B cell (primary cell): ENCODE measurements at regions not wholly inside any gene's neighbourhood (a gene's known extent, or its start where the extent isn't known, plus 50 kb on each side); places are given as distances from the start of the nearest gene placed in this dataset.

Experiments
- ATAC-seq: fragments of 200-7000 bp; cut with Tn5 transposase; one replicate; pipeline ENCODE4 v1.10.0; 2021; ENCODE audit warnings: low read depth, mild to moderate bottlenecking, moderate number of reproducible peaks, moderate library complexity
- CTCF ChIA-PET: fragments of 350-600 bp; sonication (Branson Sonifier 250); formaldehyde crosslinking; loops from one replicate; lab custom pipeline; 2021; ENCODE audit warnings: antibody characterized with exemption, inconsistent platforms; lab: Charles Lee
- POLR2A ChIA-PET: fragments of 350-600 bp; sonication (Branson Sonifier 250); formaldehyde crosslinking; loops from one replicate; lab custom pipeline; 2021; ENCODE audit warnings: antibody characterized with exemption; lab: Charles Lee
- DNase-seq: peaks from one replicate; pipeline ENCODE4 v3.0.0; 2013
- H2AFZ ChIP-seq: 2 replicates; pipeline ENCODE4 v1.6.1; 2012; ENCODE audit warnings: mild to moderate bottlenecking, low read depth, low read length; ENCODE audit not compliant: insufficient read depth, poor library complexity, severe bottlenecking
- H3K27ac ChIP-seq, 2 donors: 1 replicate in 1 of 2; 2 replicates in 1 of 2; pipeline ENCODE4 v1.5.1; 2012 to 2013; ENCODE audit warnings: low read length in 2 of 2, mild to moderate bottlenecking in 2 of 2, moderate library complexity in 1 of 2
- H3K27me3 ChIP-seq, 4 experiments: fragments of 200-600 bp in 1 of 4; sonication (generic) in 1 of 4; replicated peaks in 1 of 4; 1 replicate in 2 of 4; 2 replicates in 2 of 4; pipeline versions ENCODE4 v1.6.1 to v1.7.0; 2013 to 2016; ENCODE audit warnings: low read length in 3 of 4, mild to moderate bottlenecking in 2 of 4, mixed read lengths in 1 of 4, moderate library complexity in 1 of 4; ENCODE audit not compliant: insufficient read depth in 4 of 4, control insufficient read depth in 3 of 4; ENCODE audit errors: control extremely low read depth in 1 of 4
- H3K36me3 ChIP-seq, 2 experiments: replicated peaks in 1 of 2; 1 replicate in 1 of 2; 2 replicates in 1 of 2; pipeline versions ENCODE4 v1.6.1 to v1.7.1; 2013; ENCODE audit warnings: low read length in 1 of 2; ENCODE audit not compliant: insufficient read depth in 2 of 2, control insufficient read depth in 1 of 2; ENCODE audit errors: control extremely low read depth in 1 of 2, extremely low read depth in 1 of 2
- H3K4me1 ChIP-seq, 2 donors: fragments of 200-600 bp in 1 of 2; sonication (generic) in 1 of 2; 1 replicate in 1 of 2; 2 replicates in 1 of 2; pipeline versions ENCODE4 v1.5.1 to v1.6.1; 2013 to 2017; ENCODE audit warnings: low read length in 2 of 2; ENCODE audit not compliant: control insufficient read depth in 2 of 2, insufficient read depth in 2 of 2
- H3K4me2 ChIP-seq: replicated peaks from 2 replicates; pipeline ENCODE3; 2012; ENCODE audit warnings: mild to moderate bottlenecking, low read depth, low read length; ENCODE audit not compliant: poor library complexity, severe bottlenecking
- H3K4me3 ChIP-seq, 5 experiments: fragments of 200-600 bp in 1 of 5; sonication (generic) in 1 of 5; 1 replicate in 3 of 5; 2 replicates in 2 of 5; pipeline versions ENCODE4 v1.5.1 to v1.7.0; 2011 to 2016; ENCODE audit warnings: low read length in 4 of 5, mild to moderate bottlenecking in 4 of 5, low read depth in 2 of 5, control low read depth in 1 of 5, moderate library complexity in 1 of 5; ENCODE audit not compliant: insufficient read depth in 1 of 5; ENCODE audit errors: control extremely low read depth in 1 of 5, extremely low read depth in 1 of 5
- H3K79me2 ChIP-seq: fragments of 200-600 bp; sonication (generic); one replicate; pipeline ENCODE4 v1.6.0; 2016; ENCODE audit warnings: low read length; ENCODE audit not compliant: control insufficient read depth, insufficient read depth
- H3K9ac ChIP-seq: fragments of 200-600 bp; sonication (generic); 2 replicates; pipeline ENCODE4 v1.6.1; 2017; ENCODE audit warnings: mild to moderate bottlenecking, low read length, moderate library complexity
- H3K9me3 ChIP-seq, 3 donors: one replicate each; pipeline versions ENCODE4 v1.6.1 to v1.7.1; 2013; ENCODE audit warnings: low read length in 2 of 3; ENCODE audit not compliant: control insufficient read depth in 2 of 3, insufficient read depth in 1 of 3; ENCODE audit errors: control extremely low read depth in 1 of 3
- H4K20me1 ChIP-seq: 2 replicates; pipeline ENCODE4 v1.6.0; 2012; ENCODE audit warnings: mild to moderate bottlenecking, low read length; ENCODE audit not compliant: insufficient read depth, control insufficient read depth, poor library complexity, severe bottlenecking
- H3K27ac Mint-ChIP-seq: one replicate; pipeline ENCODE4 v1.8.0; 2021; ENCODE audit warnings: mixed read lengths
- H3K27me3 Mint-ChIP-seq: one replicate; pipeline ENCODE4 v1.8.0; 2021; ENCODE audit warnings: mixed read lengths
- H3K4me1 Mint-ChIP-seq: one replicate; pipeline ENCODE4 v1.8.0; 2021; ENCODE audit warnings: mixed read lengths
- H3K4me3 Mint-ChIP-seq: one replicate; pipeline ENCODE4 v1.8.0; 2021; ENCODE audit warnings: mixed read lengths
- H3K9me3 Mint-ChIP-seq: one replicate; pipeline ENCODE4 v1.8.0; 2022; ENCODE audit warnings: mixed read lengths; ENCODE audit not compliant: insufficient read depth
- EZH2 ChIP-seq: IDR thresholded peaks from 2 replicates; pipeline ENCODE4 v1.6.1; 2012; ENCODE audit warnings: borderline replicate concordance, low read depth, mild to moderate bottlenecking, moderate library complexity, low read length; ENCODE audit not compliant: insufficient read depth, poor library complexity, severe bottlenecking
- WGBS: methylation state at CpG from one replicate; pipeline ENCODE4 v1.1.5; 2013; ENCODE audit warnings: missing lambda C conversion rate; ENCODE audit not compliant: insufficient coverage; 5-methylcytosine and 5-hydroxymethylcytosine counted together
- intact Hi-C: fragments of 100-400 bp; cut with micrococcal nuclease; formaldehyde crosslinking; loops from one replicate; pipeline ENCODE4 v1.10.0; 2022
- TF ChIP-seq, protein P1 (sequence below): fragments of 200-600 bp; IDR thresholded peaks from one replicate; pipeline ENCODE4 v1.8.0; 2022; ENCODE audit warnings: antibody characterized with exemption, mild to moderate bottlenecking

DNA sequence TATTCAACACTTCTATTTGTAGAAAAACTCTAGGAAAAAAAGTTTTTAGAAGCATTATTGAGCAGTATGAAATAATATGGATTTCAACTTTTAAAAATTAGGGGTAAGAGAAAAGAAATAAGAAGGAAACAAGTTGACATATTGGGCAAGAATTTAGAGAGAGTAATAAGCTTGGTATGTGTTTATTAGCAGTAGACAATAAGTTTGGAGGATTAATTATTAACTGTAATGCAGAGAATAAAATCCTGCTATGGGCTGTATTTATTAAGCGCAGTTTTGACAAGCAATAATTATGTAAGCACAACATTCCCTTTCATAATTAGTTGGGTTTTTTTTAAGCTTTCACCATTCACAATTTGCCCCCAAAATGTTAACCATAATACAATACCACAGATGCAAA lies 162.7 kb upstream of the SLC7A11 start:
- Histone ChIP-seq H3K4me1 (no peaks in the 10 kb centered on the region), H3K36me3 (no peaks in the 10 kb centered on the region), H3K4me3 (no peak overlapping the region), H3K79me2 (no peaks in the 10 kb centered on the region), H3K4me2 (no peak overlapping the region), H2AFZ (no peak overlapping the region), H3K9ac (no peak overlapping the region), H4K20me1 (no peaks in the 10 kb centered on the region), H3K9me3 (no peaks in the 10 kb centered on the region), H3K27ac (no peak overlapping the region), H3K27me3 (no peaks in the 10 kb centered on the region)
- no peaks in the 10 kb centered on the region for H3K9me3 Mint-ChIP-seq
- ChIA-PET CTCF (no interaction called here), POLR2A (no interaction called here)
- peaks cover 4% of the 10 kb centered on the region for H3K4me1 Mint-ChIP-seq
- TF ChIP-seq, protein P1, sequence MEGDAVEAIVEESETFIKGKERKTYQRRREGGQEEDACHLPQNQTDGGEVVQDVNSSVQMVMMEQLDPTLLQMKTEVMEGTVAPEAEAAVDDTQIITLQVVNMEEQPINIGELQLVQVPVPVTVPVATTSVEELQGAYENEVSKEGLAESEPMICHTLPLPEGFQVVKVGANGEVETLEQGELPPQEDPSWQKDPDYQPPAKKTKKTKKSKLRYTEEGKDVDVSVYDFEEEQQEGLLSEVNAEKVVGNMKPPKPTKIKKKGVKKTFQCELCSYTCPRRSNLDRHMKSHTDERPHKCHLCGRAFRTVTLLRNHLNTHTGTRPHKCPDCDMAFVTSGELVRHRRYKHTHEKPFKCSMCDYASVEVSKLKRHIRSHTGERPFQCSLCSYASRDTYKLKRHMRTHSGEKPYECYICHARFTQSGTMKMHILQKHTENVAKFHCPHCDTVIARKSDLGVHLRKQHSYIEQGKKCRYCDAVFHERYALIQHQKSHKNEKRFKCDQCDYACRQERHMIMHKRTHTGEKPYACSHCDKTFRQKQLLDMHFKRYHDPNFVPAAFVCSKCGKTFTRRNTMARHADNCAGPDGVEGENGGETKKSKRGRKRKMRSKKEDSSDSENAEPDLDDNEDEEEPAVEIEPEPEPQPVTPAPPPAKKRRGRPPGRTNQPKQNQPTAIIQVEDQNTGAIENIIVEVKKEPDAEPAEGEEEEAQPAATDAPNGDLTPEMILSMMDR = no peak
- no peak for TF ChIP-seq EZH2
- no CpG with 5 or more reads among the region's 1 CpG for WGBS
- intact Hi-C loops = no loop called here
- H3K27me3 Mint-ChIP-seq = no peaks in the 10 kb centered on the region
- no peak overlapping the region for H3K27ac Mint-ChIP-seq
- no peak for DNase-seq
- ATAC-seq = no peak
- no peak overlapping the region for H3K4me3 Mint-ChIP-seq

DNA sequence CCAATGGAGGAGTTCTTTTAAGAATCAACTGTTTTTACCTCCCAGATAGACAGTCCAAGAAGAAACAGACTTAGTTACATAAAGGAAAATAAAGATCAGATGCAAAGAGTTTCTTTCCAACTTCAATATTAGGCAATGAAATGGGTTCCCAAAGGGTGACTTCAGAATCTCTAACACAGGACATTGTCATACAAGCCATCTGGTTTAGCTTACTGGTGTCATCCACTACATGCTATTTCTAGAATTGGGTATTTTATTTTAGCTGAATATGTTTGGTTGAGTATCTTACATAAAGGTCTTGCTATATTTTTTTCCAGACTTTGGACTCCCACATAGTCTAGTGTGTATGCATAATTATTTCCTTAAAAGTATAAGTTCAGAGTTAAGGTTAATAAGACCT lies 162.1 kb upstream of the SLC7A11 start:
- no peaks in the 10 kb centered on the region for H3K4me1 ChIP-seq

More for the DNA sequence above, 162.1 kb upstream of the SLC7A11 start:
- CTCF ChIA-PET = no interaction called here
- DNase-seq (no peak), ATAC-seq (no peak)
- no peaks in the 10 kb centered on the region for H3K36me3 ChIP-seq
- H3K9me3 ChIP-seq = no peaks in the 10 kb centered on the region
- Mint-ChIP-seq H3K27me3 (no peaks in the 10 kb centered on the region), H3K4me3 (no peak overlapping the region), H3K4me1 (peaks cover 4% of the 10 kb centered on the region), H3K27ac (no peak overlapping the region), H3K9me3 (no peaks in the 10 kb centered on the region)
- H3K9ac ChIP-seq = no peak overlapping the region
- POLR2A ChIA-PET = no interaction called here
- H2AFZ ChIP-seq = no peak overlapping the region
- no peaks in the 10 kb centered on the region for H4K20me1 ChIP-seq
- TF ChIP-seq, protein P1 = no peak
- no peak overlapping the region for H3K4me2 ChIP-seq
- no peak overlapping the region for H3K4me3 ChIP-seq
- no peaks in the 10 kb centered on the region for H3K27me3 ChIP-seq
- intact Hi-C loops = no loop called here
- no peaks in the 10 kb centered on the region for H3K79me2 ChIP-seq
- no peak overlapping the region for H3K27ac ChIP-seq
